A549 (cell line): ENCODE measurements at regions not wholly inside any gene's neighbourhood (a gene's known extent, or its start where the extent isn't known, plus 50 kb on each side); places are given as distances from the start of the nearest gene placed in this dataset.

Source experiments
- EP300 ChIP-seq, 2 experiments: fragments of >200 bp; sonication (Bioruptor Twin); formaldehyde crosslinking; IDR thresholded peaks; 2 replicates in 1 of 2; 3 replicates in 1 of 2; pipeline ENCODE4 v1.6.1; 2016 to 2017
- HDAC2 ChIP-seq: fragments of 200-600 bp; sonication (generic); IDR thresholded peaks from 2 replicates; pipeline ENCODE4 v1.6.1; 2016
- HOXA7 ChIP-seq: fragments of 250-450 bp; sonication (Bioruptor Pico); IDR thresholded peaks from 2 replicates; pipeline ENCODE4 v1.5.0; 2020; ENCODE audit warnings: mild to moderate bottlenecking, moderate library complexity
- JUN ChIP-seq, 2 experiments: fragments of >200 bp; sonication (Bioruptor Twin); formaldehyde crosslinking; IDR thresholded peaks; 2 replicates in 1 of 2; 3 replicates in 1 of 2; pipeline ENCODE4 v1.6.1; 2016 to 2017
- JUNB ChIP-seq: fragments of >200 bp; sonication (Bioruptor Twin); formaldehyde crosslinking; IDR thresholded peaks from 2 replicates; pipeline ENCODE4 v1.6.1; 2016
- MAFK ChIP-seq: fragments of 450-650 bp; IDR thresholded peaks from 2 replicates; pipeline ENCODE4 v1.6.1; 2014; ENCODE audit not compliant: partially characterized antibody
- MAX ChIP-seq: IDR thresholded peaks from 2 replicates; pipeline ENCODE4 v1.6.1; 2012
- MAZ ChIP-seq: fragments of 150-350 bp; IDR thresholded peaks from 2 replicates; pipeline ENCODE4 v1.6.1; 2014; ENCODE audit warnings: antibody characterized with exemption, low read depth, low read length, borderline replicate concordance
- NR3C1 ChIP-seq: fragments of >200 bp; sonication (Bioruptor Twin); formaldehyde crosslinking; IDR thresholded peaks from 3 replicates; pipeline ENCODE4 v1.6.1; 2017
- RFX5 ChIP-seq: fragments of 450-650 bp; IDR thresholded peaks from 2 replicates; pipeline ENCODE4 v1.7.1; 2014; ENCODE audit warnings: antibody characterized with exemption, mild to moderate bottlenecking, moderate library complexity
- SMC3 ChIP-seq: fragments of >200 bp; sonication (Bioruptor Twin); formaldehyde crosslinking; IDR thresholded peaks from 3 replicates; pipeline ENCODE4 v1.6.1; 2018; ENCODE audit warnings: inconsistent platforms
- TF ChIP-seq, protein P1 (sequence below): fragments of 450-650 bp; IDR thresholded peaks from 2 replicates; pipeline ENCODE4 v1.6.1; 2014; ENCODE audit warnings: antibody characterized with exemption
- TF ChIP-seq, protein P2 (sequence below): fragments of >200 bp; sonication (Bioruptor Twin); formaldehyde crosslinking; IDR thresholded peaks from 3 replicates; pipeline ENCODE4 v1.5.1; 2016

DNA sequence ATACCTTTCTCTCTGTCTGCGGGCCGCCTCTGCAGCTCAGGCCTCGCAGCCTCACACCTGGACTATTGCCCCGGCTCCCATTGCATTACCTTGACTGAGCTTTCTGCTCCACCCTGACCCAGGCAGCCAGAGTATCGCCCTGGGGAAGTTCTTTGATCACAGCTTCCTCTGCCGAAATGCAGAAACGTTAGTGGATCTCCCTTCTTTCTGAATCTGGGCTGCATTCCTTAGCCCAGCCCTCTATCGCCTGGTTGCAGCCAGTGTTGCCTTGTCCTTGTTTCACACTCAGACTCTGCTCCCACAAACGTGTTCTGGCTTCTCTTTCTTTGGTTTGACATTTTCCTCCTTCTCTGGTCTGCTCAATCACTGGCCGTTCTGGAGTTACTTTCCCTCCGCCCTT lies 195.7 kb downstream of the ADAMTS15 start:
- no peak for TF ChIP-seq JUNB
- TF ChIP-seq, protein P1, sequence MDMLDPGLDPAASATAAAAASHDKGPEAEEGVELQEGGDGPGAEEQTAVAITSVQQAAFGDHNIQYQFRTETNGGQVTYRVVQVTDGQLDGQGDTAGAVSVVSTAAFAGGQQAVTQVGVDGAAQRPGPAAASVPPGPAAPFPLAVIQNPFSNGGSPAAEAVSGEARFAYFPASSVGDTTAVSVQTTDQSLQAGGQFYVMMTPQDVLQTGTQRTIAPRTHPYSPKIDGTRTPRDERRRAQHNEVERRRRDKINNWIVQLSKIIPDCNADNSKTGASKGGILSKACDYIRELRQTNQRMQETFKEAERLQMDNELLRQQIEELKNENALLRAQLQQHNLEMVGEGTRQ = no peak
- TF ChIP-seq RFX5 = no peak
- TF ChIP-seq, protein P2, sequence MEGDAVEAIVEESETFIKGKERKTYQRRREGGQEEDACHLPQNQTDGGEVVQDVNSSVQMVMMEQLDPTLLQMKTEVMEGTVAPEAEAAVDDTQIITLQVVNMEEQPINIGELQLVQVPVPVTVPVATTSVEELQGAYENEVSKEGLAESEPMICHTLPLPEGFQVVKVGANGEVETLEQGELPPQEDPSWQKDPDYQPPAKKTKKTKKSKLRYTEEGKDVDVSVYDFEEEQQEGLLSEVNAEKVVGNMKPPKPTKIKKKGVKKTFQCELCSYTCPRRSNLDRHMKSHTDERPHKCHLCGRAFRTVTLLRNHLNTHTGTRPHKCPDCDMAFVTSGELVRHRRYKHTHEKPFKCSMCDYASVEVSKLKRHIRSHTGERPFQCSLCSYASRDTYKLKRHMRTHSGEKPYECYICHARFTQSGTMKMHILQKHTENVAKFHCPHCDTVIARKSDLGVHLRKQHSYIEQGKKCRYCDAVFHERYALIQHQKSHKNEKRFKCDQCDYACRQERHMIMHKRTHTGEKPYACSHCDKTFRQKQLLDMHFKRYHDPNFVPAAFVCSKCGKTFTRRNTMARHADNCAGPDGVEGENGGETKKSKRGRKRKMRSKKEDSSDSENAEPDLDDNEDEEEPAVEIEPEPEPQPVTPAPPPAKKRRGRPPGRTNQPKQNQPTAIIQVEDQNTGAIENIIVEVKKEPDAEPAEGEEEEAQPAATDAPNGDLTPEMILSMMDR = no peak
- TF ChIP-seq MAFK = no peak
- TF ChIP-seq MAZ = no peak
- TF ChIP-seq JUN (IDR thresholded peaks at IDR 0.05) = no peak
- TF ChIP-seq MAX = no peak
- no peak for TF ChIP-seq SMC3
- TF ChIP-seq EP300 (IDR thresholded peaks at IDR 0.05) = no peak
- no peak for TF ChIP-seq NR3C1
- TF ChIP-seq HDAC2 = no peak
- TF ChIP-seq HOXA7 (CRISPR knock-in tag) = no peak
